Limb (tissue), 2 donors: ENCODE measurements at regions not wholly inside any gene's neighbourhood (a gene's known extent, or its start where the extent isn't known, plus 50 kb on each side); places are given as distances from the start of the nearest gene placed in this dataset.
A peak's percentile ranks its signal among the peaks of the same experiment; 100 is the strongest.
"Not testable (repeated sequence)": the region's sequence is repeated elsewhere in the genome, so short reads cannot be mapped to it uniquely, and the experiment has no call there.

Experiments
- DNase-seq, 2 donors: peaks; one replicate each; pipeline ENCODE4 v3.0.0-alpha.2; 2016; ENCODE audit errors: extremely low spot score in 2 of 2

- no peak for DNase-seq
Measured at GRCh38 chr3:40886660-40887425, 312.5 kb upstream of the CTNNB1 start.

- DNase-seq, result no peak
Measured at GRCh38 chr3:40891186-40891585, 308.1 kb upstream of the CTNNB1 start.

- DNase-seq, result no peak
Measured at GRCh38 chr3:40895109-40895508, 304.2 kb upstream of the CTNNB1 start.

GRCh38 chr3:40899286-40899712 is 300.0 kb upstream of the CTNNB1 start:
- no peak for DNase-seq

- no peak for DNase-seq
Measured at GRCh38 chr3:40901298-40901697, 298.0 kb upstream of the CTNNB1 start.

- DNase-seq, result no peak
Measured at GRCh38 chr3:40901796-40902195, 297.5 kb upstream of the CTNNB1 start.

- not testable (repeated sequence) for DNase-seq
Measured at GRCh38 chr3:40907907-40908465, 291.3 kb upstream of the CTNNB1 start.

GRCh38 chr3:40908612-40909011 is 290.7 kb upstream of the CTNNB1 start:
- no peak for DNase-seq

- no peak for DNase-seq
Measured at GRCh38 chr3:40911264-40911663, 288.0 kb upstream of the CTNNB1 start.

- DNase-seq, result no peak
Measured at GRCh38 chr3:40911928-40912327, 287.4 kb upstream of the CTNNB1 start.

- no peak for DNase-seq
Measured at GRCh38 chr3:40912461-40912860, 286.8 kb upstream of the CTNNB1 start.

- no peak for DNase-seq
Measured at GRCh38 chr3:40913192-40913591, 286.1 kb upstream of the CTNNB1 start.

GRCh38 chr3:40913641-40914040 is 285.7 kb upstream of the CTNNB1 start:
- no peak for DNase-seq

GRCh38 chr3:40914475-40914874 is 284.8 kb upstream of the CTNNB1 start:
- no peak for DNase-seq

- peak in 1 of 2 donors; percentile 7 for DNase-seq
Measured at GRCh38 chr3:40915346-40915865, 283.9 kb upstream of the CTNNB1 start.

- no peak for DNase-seq
Measured at GRCh38 chr3:40920041-40920440, 279.3 kb upstream of the CTNNB1 start.

- no peak for DNase-seq
Measured at GRCh38 chr3:40921251-40921650, 278.1 kb upstream of the CTNNB1 start.

- DNase-seq, result no peak
Measured at GRCh38 chr3:40923143-40923542, 276.2 kb upstream of the CTNNB1 start.

- no peak for DNase-seq
Measured at GRCh38 chr3:40923651-40924050, 275.7 kb upstream of the CTNNB1 start.

- DNase-seq, result no peak
Measured at GRCh38 chr3:40924559-40925141, 274.7 kb upstream of the CTNNB1 start.

GRCh38 chr3:40925231-40925630 is 274.1 kb upstream of the CTNNB1 start:
- DNase-seq, result no peak

GRCh38 chr3:40930131-40930538 is 269.2 kb upstream of the CTNNB1 start:
- no peak for DNase-seq

GRCh38 chr3:40930756-40931155 is 268.5 kb upstream of the CTNNB1 start:
- DNase-seq, result no peak
